ENCODE measurements at regions not wholly inside any gene's neighbourhood (a gene's known extent, or its start where the extent isn't known, plus 50 kb on each side); places are given as distances from the start of the nearest gene placed in this dataset.
"Not testable (repeated sequence)": the region's sequence is repeated elsewhere in the genome, so short reads cannot be mapped to it uniquely, and the experiment has no call there.

GRCh38 chr6:149138089-149138488 lies 179.4 kb upstream of the TAB2 start:
- ChIA-PET CTCF (no interaction called here), POLR2A (no interaction called here)
- no peak for TF ChIP-seq ZNF384 (IDR thresholded peaks at IDR 0.05)
- TF ChIP-seq ARNT (IDR thresholded peaks at IDR 0.05), result no peak
- no peak for TF ChIP-seq ELF4 (IDR thresholded peaks at IDR 0.05)
- TF ChIP-seq FOXM1 (IDR thresholded peaks at IDR 0.05; ENCODE audit: borderline replicate concordance), result no peak
- no peak for TF ChIP-seq TARDBP (IDR thresholded peaks at IDR 0.05)
- TF ChIP-seq NFRKB (IDR thresholded peaks at IDR 0.05), result no peak
- no peak for TF ChIP-seq L3MBTL2 (conservative IDR thresholded peaks at IDR 0.05)
- TF ChIP-seq PKNOX1 (IDR thresholded peaks at IDR 0.05), result no peak
- no peak for TF ChIP-seq HDGF (IDR thresholded peaks at IDR 0.05; ENCODE audit: borderline replicate concordance)
- DNase-seq (ENCODE audit: extremely low spot score), result no peak

- no peak for TF ChIP-seq BHLHE40 (IDR thresholded peaks at IDR 0.05; ENCODE audit: borderline replicate concordance)
- TF ChIP-seq FOXM1 (IDR thresholded peaks at IDR 0.05; ENCODE audit: borderline replicate concordance), result no peak
- TF ChIP-seq L3MBTL2 (conservative IDR thresholded peaks at IDR 0.05), result no peak
- no peak for TF ChIP-seq CTBP1 (IDR thresholded peaks at IDR 0.05; ENCODE audit: borderline replicate concordance)
- no peak for TF ChIP-seq FOXA1 (IDR thresholded peaks at IDR 0.05)
- no peak for TF ChIP-seq PKNOX1 (IDR thresholded peaks at IDR 0.05)
- no peak for TF ChIP-seq ARNT (IDR thresholded peaks at IDR 0.05)
- TF ChIP-seq LEF1 (IDR thresholded peaks at IDR 0.05; ENCODE audit: borderline replicate concordance), result no peak
- ChIA-PET POLR2A (no interaction called here), CTCF (interaction anchor here (0.5 kb wide), 1 partner anchor 36 kb away, joined by 3 read pairs; no protein-coding TSS in a partner anchor)
- no peak for DNase-seq (ENCODE audit: extremely low spot score)
These were observed 178.7 kb upstream of the TAB2 start for GRCh38 chr6:149138699-149139294.

GRCh38 chr6:149139782-149140136 lies 177.8 kb upstream of the TAB2 start:
- CTCF ChIA-PET, result interaction anchor here (0.5 kb wide), 1 partner anchor 35 kb away, joined by 3 read pairs; no protein-coding TSS in a partner anchor
- DNase-seq (ENCODE audit: extremely low spot score), result no peak
- no peak for TF ChIP-seq HDGF (IDR thresholded peaks at IDR 0.05; ENCODE audit: borderline replicate concordance)
- TF ChIP-seq FOXM1 (IDR thresholded peaks at IDR 0.05; ENCODE audit: borderline replicate concordance), result no peak
- no peak for TF ChIP-seq CTBP1 (IDR thresholded peaks at IDR 0.05; ENCODE audit: borderline replicate concordance)
- POLR2A ChIA-PET, result no interaction called here

GRCh38 chr6:149140137-149140909 lies 177.2 kb upstream of the TAB2 start:
- ChIA-PET CTCF (no interaction called here), POLR2A (no interaction called here)
- TF ChIP-seq NFRKB (IDR thresholded peaks at IDR 0.05) (no peak), ELF4 (IDR thresholded peaks at IDR 0.05) (no peak)
- no peak for DNase-seq (ENCODE audit: extremely low spot score)

GRCh38 chr6:149140910-149141290 lies 176.6 kb upstream of the TAB2 start:
- no peak for DNase-seq (ENCODE audit: extremely low spot score)
- ChIA-PET POLR2A (no interaction called here), CTCF (no interaction called here)
- TF ChIP-seq CTBP1 (IDR thresholded peaks at IDR 0.05; ENCODE audit: borderline replicate concordance), result no peak
- no peak for TF ChIP-seq SP1 (IDR thresholded peaks at IDR 0.05)
- TF ChIP-seq LEF1 (IDR thresholded peaks at IDR 0.05; ENCODE audit: borderline replicate concordance), result no peak
- no peak for TF ChIP-seq L3MBTL2 (conservative IDR thresholded peaks at IDR 0.05)
- no peak for TF ChIP-seq ELF4 (IDR thresholded peaks at IDR 0.05)
- no peak for TF ChIP-seq NFRKB (IDR thresholded peaks at IDR 0.05)
- no peak for TF ChIP-seq FOXM1 (IDR thresholded peaks at IDR 0.05; ENCODE audit: borderline replicate concordance)
- no peak for TF ChIP-seq SUZ12 (IDR thresholded peaks at IDR 0.05)
- no peak for TF ChIP-seq FOXA1 (IDR thresholded peaks at IDR 0.05)
- no peak for TF ChIP-seq PKNOX1 (IDR thresholded peaks at IDR 0.05)
- TF ChIP-seq ARNT (IDR thresholded peaks at IDR 0.05), result no peak
- TF ChIP-seq HDGF (IDR thresholded peaks at IDR 0.05; ENCODE audit: borderline replicate concordance), result no peak
- no peak for TF ChIP-seq BHLHE40 (IDR thresholded peaks at IDR 0.05; ENCODE audit: borderline replicate concordance)

- ChIA-PET POLR2A (no interaction called here), CTCF (no interaction called here)
- no peak for DNase-seq (ENCODE audit: extremely low spot score)
- no peak for TF ChIP-seq LEF1 (IDR thresholded peaks at IDR 0.05; ENCODE audit: borderline replicate concordance)
- TF ChIP-seq BHLHE40 (IDR thresholded peaks at IDR 0.05; ENCODE audit: borderline replicate concordance), result no peak
- TF ChIP-seq PKNOX1 (IDR thresholded peaks at IDR 0.05), result no peak
- TF ChIP-seq SP1 (IDR thresholded peaks at IDR 0.05), result no peak
- TF ChIP-seq CTBP1 (IDR thresholded peaks at IDR 0.05; ENCODE audit: borderline replicate concordance), result no peak
- TF ChIP-seq FOXM1 (IDR thresholded peaks at IDR 0.05; ENCODE audit: borderline replicate concordance), result no peak
- TF ChIP-seq FOXA1 (IDR thresholded peaks at IDR 0.05), result no peak
- TF ChIP-seq SUZ12 (IDR thresholded peaks at IDR 0.05), result no peak
- TF ChIP-seq ARNT (IDR thresholded peaks at IDR 0.05), result no peak
- no peak for TF ChIP-seq FOXK2 (IDR thresholded peaks at IDR 0.05)
- no peak for TF ChIP-seq ZNF384 (IDR thresholded peaks at IDR 0.05)
- TF ChIP-seq TARDBP (IDR thresholded peaks at IDR 0.05), result no peak
- no peak for TF ChIP-seq HDGF (IDR thresholded peaks at IDR 0.05; ENCODE audit: borderline replicate concordance)
- no peak for TF ChIP-seq L3MBTL2 (conservative IDR thresholded peaks at IDR 0.05)
- TF ChIP-seq NFRKB (IDR thresholded peaks at IDR 0.05), result no peak
- no peak for TF ChIP-seq ELF4 (IDR thresholded peaks at IDR 0.05)
These were observed 174.5 kb upstream of the TAB2 start for GRCh38 chr6:149142924-149143429.

- DNase-seq (ENCODE audit: extremely low spot score); POLR2A ChIA-PET; CTCF ChIA-PET: not testable (repeated sequence)
These were observed 171.7 kb upstream of the TAB2 start for GRCh38 chr6:149145800-149146199.
